HG02571 (cell line): ENCODE measurements at regions not wholly inside any gene's neighbourhood (a gene's known extent, or its start where the extent isn't known, plus 50 kb on each side); places are given as distances from the start of the nearest gene placed in this dataset.

Experiments used
- ATAC-seq: cut with Tn5 transposase; IDR thresholded peaks from one replicate; pipeline ENCODE4 v1.9.1; 2021; ENCODE audit warnings: mild to moderate bottlenecking, moderate library complexity; ENCODE audit not compliant: unreplicated experiment

DNA sequence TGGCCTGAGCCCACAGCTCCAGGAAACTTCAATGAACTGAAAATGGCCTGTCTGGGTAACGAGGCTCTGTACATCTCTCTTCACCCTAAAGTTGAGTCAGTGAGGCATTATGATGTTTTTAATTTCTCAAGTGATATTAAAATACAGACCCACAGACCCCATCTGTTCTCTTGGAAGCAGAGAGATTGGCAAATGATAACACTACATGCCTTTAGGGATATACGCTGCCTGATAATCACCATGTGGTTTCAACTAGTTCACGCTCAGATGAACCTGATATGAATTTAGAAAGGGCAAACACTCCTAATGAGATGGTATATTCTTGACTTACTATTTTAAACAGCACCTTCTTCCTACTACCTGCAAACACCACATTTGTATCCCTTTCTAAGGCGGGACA is 127.5 kb downstream of the RFC3 start:
- no peak for ATAC-seq

DNA sequence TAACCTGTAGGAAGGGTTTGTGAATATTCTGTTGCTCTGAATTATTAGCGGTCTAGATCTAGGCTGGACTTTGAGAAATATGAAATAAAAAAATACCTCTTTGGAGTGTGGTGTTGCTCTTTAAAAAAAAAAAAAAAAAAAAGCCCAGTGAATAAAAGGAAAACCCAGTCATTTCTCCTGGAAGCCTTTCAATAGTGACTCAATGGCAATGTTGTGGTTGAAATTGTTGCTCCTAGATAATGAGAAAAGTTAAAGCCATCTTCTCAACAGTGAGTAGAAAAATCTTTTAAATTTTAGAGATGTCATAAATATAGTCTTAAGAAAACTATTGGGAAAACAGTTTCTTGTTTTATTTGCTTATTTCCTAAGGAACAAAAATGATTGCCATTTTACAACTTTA is 135.3 kb downstream of the RFC3 start:
- no peak for ATAC-seq

DNA sequence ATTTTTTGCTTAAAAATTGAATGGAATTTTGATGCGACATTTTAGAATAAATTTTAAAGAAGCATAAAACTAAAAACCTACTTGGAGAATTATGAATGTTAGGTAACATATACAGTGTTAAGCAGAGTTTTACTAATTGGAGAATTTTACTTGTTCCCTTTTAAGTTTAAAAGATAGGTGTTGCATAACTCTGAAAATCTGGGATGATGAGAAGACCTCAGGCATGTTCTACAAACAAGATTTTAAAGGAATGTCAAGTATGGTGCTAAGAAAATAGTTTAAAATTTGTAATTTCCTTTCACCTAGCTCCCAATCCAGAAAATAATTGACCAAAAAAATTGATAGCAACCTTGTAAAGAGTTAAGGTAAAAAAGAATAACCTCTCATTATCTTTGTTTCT is 135.8 kb downstream of the RFC3 start:
- ATAC-seq: no peak

DNA sequence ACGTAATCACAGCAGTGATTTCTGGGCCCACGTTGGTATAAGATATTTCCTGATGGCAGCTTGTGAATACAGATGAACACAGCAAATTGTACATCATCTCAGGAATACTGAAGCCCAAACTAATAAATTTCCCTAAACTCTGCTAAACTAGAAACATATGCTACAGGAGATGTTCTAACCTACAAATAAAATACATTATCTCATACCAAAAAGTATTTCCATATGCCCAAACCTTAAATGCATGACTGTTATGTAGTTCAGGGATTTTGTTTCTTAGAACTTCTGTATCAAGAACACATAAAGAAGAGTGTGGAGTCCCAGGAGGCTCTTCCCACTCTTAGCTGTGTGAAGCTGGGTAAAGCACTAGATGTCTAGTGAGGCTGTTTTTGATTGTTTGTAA is 138.4 kb downstream of the RFC3 start:
- ATAC-seq: no peak

DNA sequence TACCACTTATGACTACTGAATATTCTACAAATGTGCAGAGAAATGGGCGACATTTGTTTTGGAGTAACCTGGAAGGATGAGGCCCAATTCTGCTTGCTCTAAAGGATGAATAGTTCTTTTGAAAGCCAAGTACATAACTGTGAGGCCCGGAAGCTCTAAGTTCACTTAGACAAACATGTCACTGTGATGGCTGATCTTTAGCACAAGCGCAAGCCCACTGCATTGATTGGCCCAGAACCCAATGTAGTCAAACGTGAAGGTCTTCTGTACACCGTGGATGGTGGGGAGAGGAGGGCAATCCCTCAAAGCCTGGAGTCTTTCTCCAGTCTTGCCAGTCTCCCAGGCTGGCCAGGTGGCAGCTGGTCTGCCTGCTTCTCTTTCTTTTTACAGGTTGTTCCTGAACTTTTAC is 139.6 kb downstream of the RFC3 start:
- no peak for ATAC-seq

- no peak for ATAC-seq
Observed at GRCh38 chr13:33958964-33959363, 141.0 kb downstream of the RFC3 start.

DNA sequence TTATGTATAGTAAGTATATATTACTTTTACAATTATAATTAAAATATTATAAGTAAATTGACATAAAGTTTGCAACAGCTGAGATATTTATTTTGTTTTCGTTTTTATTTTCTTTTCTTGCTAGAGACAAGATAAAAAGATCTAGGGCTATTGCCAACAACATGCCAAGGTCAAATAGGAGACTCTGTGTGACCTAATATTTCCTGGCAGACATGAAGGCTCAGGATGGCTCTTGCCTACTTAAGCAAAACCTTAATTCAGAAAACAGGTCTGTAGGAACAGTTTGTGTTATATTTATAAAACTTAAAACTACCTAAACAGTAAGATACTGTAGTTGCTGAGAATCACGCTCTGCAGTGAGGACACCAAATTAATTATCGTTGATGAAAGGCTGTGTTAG is 145.2 kb downstream of the RFC3 start:
- no peak for ATAC-seq

DNA sequence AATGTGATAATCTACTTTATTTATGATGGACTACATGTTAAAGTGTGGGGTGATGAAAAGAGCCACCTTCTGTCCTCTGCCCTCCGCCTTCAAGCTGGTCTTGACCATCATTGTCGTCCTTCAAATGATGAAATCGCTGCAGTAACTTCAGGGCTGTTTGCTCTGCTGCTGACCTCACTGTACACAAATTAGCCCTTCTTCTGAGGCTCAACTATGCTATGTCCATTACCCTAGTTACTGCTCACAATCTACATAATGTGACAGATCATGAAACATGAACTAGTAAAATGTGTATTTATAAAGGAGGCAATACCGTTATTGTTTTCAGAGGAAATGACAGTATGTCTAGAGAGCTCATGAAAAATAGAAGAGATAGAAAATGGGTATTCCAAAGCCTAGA is 145.9 kb downstream of the RFC3 start:
- no peak for ATAC-seq

DNA sequence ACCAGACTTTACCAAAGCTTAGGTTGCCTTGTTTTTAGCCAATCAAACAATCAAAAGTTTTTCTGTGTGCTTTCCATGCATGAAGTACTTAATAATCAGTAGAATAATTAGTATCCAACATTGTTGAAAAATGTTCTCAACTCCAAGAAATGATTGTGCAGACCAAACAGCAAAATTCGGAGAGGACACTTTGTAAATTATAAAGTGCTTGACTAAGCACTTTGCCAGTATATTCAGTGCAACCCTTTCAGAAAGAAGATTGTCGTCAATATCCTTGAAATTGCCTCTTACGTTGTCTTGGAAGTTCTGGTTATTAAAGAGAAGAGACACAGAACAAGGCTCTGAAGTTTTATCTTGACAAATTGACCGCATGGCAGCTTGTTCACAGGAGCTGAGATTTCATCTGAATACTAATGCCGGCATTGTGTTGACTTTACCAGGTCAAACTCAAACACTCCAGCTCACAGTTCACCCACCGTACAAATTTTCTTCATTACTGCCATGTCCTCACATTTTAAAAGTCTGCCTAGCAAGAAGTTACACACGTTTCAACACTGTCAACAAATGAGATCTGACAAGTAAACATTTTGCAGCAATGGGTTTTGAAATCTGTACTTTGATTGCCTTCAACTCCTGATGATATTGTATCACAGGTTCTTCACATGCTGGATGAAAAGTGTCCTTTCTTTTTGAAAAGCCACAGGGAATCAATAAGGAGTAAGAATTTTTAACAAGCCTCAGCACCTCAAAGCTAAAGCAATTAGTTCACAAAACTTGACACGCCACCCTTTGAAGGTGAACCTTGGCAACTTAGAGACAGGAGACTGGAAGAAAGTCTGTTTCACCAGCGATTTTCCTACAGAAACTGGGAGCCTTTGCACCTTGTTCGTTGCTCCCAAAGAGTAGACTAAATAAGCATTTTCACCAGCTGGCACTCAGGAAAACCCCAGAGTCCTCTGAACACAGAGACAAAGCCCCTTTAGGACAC is 150.9 kb downstream of the RFC3 start:
- no peak for ATAC-seq

DNA sequence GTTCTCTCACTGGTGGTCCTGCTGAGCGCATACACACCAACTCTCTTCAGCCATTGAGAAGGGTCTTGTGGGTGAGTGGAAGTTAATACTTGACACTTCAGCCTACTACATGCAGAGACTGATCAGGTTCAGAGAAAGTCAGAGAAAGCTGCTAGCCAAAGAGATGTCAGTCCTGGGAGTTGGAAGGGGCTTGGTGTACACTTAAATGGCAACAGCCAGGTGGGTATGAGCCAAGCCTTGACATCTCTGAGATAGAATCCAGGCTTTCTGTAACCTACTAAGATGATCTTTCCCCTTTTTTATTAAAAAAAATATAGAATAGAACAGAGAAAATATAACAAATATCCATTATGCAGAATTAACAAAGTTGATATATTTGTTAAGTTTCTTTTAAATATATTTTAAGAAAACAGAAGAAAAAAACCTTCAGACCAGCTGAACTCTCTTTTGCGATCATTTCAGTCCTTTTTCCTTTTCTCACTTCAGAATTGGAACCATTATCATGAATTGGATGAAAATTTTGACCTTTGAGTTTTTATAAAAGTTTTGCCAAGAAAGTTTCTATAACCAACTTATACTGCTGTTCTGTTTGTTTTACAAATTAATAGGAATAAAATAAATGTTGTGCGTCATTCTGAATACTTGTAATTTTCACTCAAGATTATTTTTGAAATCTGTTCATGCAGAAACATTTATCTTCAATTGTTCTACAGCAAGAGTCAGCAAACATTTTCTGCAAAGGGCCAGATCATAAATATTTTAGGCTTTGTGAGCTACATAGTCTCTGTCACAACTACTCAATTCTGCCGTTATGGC is 153.0 kb downstream of the RFC3 start:
- ATAC-seq: no peak

DNA sequence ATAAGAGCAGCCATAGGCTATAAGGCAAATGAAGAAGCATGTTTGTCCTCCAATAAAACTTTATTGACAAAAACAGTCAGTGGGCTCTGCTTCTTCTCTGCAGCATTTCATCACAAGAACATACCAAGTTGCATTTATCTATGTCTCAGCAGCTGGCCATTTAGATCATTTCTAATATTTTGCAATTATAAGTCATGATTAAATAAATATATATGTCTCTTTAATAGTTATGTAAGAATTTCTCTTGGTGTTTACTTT is 153.5 kb downstream of the RFC3 start:
- ATAC-seq: no peak

DNA sequence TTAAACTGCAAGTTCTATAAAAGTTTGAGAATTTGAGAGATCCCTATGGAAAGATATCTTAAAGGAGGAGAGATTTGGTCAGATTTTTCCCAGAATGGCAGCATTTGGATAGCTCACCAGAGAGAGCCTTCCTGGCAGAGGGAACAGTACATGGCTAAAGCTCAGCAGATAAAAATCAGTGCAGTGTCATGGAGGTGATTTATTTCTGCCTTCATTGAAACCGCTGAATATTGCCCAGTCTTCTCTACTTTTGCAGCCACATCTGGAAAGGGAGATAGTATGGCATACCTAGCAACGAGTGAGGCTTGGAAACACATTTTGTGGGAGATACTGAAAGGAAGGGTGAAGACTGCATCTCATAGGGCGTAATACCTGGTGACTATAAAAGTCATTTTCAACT is 155.2 kb downstream of the RFC3 start:
- no peak for ATAC-seq

GRCh38 chr13:33976965-33977364 is 159.0 kb downstream of the RFC3 start:
- no peak for ATAC-seq

GRCh38 chr13:33978653-33979052 is 160.7 kb downstream of the RFC3 start:
- ATAC-seq: no peak

DNA sequence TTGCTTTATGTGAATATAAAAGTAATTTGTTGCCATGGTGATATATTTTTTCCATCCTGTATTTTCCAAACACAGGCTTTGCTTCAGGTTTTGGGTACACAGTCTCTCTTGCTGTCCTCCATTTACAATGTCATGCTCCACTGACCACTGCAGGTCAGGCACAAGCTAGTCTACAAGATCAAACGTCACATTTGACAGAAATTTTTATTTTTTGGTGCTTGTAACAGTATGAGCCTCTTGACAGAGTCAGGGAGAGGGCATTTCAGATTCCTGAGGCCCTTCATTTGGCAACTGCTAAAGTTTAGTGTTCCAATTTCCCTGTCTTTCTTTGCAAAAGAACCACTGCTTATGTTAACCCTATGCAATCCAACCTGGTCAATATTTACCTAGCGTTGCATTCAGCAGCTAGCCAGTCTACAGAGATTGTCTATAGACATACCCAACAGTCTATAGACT is 175.0 kb downstream of the RFC3 start:
- no peak for ATAC-seq

GRCh38 chr13:33994198-33994597 is 176.2 kb downstream of the RFC3 start:
- ATAC-seq: no peak

DNA sequence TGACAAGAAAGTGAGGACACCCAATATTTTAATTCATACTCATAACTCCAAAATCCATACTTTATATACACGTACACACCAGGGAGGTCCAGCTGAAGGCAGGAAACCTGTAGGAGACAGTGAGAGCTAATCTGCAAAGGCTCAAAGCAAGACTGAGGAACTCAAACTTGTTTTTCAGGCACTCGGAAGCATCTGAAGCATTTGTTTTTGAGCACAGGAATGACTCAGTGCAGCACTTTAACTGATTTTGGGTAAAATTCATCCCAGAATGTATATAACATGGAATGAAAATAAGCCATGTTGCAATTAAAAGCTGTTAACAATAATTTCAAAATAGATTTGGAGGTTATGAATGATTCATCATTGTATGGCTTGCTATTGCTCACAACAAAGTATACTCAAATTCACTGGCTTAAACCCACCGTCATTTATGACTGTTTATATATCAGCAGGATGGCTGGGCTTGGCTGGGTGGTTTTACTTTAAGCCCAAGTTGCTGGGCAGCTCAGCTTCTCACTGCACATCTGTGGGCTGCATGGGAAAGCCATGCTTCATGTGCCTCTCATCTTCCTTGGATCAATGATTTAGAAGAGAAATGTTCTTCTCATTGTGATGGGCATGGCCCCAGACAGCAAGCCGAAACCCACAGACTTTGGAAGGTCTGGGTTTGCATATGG is 177.0 kb downstream of the RFC3 start:
- ATAC-seq: no peak

DNA sequence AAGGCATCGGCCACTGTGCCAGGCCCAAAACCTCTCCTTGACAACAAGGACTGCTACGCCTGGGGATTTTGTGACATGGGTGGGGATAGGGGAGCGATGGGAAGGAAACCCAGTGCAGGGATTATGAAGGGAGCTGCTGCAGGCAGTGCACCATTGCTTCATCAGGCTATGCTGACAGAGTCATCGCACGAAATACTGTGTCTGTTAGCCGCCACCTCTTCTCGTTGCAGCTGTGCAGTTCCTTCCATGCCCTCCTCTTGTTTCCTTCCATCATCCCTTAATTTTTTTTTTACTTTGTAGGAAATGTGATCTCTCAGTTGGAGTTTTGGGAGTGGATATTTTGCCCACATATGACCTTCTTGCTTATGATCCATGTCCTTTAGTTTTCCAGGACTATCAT is 178.7 kb downstream of the RFC3 start:
- no peak for ATAC-seq

GRCh38 chr13:33997574-33997973 is 179.6 kb downstream of the RFC3 start:
- no peak for ATAC-seq

- ATAC-seq: no peak
Observed at GRCh38 chr13:33999811-34000605, 182.1 kb downstream of the RFC3 start.

GRCh38 chr13:34000955-34001354 is 183.0 kb downstream of the RFC3 start:
- ATAC-seq: no peak
